ENCODE measurements at regions not wholly inside any gene's neighbourhood (a gene's known extent, or its start where the extent isn't known, plus 50 kb on each side); places are given as distances from the start of the nearest gene placed in this dataset.

DNA sequence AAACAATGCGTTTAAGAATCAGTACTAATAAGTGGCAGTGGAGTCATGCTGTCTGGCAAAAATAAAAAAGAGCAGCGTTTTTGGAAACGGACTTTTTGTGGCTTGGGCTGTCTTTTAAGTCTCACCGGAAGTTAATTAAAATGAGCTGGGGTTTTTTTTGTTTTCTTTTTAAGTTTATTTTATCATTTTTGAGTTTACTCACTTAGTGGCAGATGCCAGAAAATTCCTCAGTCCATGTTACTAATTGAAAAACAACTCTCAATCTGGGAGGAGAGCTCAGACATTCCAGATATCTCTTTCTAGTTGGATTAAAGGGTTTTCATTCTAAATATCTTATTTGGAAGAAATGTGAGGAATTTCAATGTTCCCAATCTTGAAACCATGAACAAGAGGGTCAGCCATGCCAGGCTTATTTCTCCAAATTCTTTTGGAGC is 133.8 kb upstream of the AGR3 start:
- in situ Hi-C loops (cut with HindIII; ENCODE audit: low sequenced_read_pairs) = no loop called here

DNA sequence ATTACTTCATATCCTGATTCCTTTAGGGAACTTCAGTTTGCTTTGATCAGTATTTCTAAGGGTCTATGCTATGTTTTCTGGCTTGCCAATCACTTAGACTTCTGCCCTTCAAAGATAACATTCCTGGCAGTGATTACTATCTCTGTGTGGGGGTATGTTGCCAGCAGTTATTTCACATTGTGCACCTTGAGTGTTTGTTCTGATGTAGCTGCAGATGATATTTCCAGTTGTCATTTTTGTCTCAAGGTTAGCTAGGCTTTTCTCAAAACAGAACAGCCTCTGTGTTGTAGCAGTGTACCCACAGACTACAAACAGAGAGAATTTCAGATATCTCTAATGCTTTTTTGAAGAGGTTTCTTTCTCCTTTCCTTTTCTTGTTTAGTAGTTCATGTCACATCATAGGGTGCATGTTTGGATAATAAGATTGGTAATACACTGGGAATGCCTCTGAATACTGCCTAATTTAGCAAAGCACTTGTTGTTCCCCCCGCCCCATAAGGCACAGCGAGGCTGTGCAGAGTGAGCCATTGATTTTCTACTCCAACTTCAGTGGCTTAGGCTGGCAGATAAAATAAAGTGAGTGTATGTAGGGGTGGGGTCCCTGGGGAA is 134.7 kb upstream of the AGR3 start:
- in situ Hi-C loops (cut with HindIII; ENCODE audit: low sequenced_read_pairs) = no loop called here

DNA sequence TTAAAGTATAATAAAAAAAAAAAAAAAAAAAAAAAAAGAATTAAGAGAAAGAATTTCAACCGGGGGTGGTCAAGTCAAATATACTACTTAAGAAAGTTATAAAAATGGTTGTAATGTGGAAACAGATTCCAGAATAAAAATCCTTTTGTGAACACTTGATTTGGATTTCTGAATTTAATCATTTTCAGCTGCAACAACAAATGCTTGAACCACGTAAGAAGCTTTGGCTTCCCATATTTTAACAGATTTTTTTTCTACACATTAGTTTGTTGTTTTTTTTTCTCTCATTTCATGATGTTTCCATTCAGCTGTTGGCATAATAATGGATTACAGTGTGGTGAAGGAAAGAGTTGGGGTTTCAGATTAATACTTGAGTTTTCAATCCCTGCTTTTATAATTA is 137.3 kb upstream of the AGR3 start:
- in situ Hi-C loops (cut with HindIII; ENCODE audit: low sequenced_read_pairs) = no loop called here

DNA sequence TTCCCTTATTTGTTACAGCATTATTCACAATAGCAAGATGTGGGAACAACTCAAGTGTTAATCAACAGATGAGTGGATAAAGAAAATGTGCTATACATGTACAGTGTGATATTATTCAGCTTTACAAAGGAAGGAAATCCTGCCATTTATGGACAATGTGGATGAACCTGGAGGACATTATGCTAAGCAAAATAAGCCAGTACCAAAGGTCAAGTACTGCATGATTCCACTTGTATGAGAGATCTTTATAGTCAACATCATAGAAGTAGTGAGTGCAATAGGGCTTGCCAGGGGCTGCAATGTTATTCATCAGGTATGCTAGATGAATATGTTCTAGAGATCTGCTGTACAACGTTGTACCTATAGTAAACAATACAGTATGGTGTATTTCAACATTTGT is 138.5 kb upstream of the AGR3 start:
- in situ Hi-C loops (cut with HindIII; ENCODE audit: low sequenced_read_pairs) = no loop called here

DNA sequence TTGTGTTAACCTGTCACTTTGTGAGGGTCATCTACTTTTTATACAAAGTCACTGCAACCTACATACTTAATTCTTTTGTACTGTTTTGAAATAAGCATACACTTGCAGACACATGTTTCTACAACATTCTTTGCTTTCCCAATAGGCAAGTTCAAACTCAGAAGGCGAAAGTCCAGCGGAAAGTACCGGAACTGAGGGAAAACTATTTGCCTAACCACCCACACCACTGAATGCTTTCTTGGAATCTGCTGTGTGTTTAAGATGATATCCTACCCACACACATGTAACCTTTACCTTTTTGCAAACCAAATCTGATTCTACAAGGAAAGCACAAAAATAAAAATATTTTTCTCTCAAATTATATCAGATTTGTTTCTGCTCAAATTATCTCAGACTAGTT is 139.4 kb upstream of the AGR3 start:
- in situ Hi-C loops (cut with HindIII; ENCODE audit: low sequenced_read_pairs) = no loop called here

DNA sequence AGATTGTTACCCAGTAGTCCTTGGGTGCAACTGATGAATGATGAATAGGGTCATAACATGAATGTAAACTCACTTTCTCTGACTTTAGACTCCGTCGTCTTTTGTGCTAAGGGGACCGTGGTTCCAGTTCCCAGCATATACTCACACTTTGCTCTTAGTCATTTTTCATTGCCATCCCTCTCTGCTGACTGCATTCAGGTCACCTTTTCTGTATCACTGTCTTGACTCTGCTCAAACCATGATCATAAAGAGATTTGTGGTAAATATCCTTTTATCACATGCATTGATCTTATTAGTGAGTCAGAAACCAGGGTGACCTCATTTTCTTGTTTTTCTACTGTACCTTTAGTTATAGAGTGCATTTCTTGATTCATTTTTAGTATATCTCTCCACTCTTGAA is 141.1 kb upstream of the AGR3 start:
- in situ Hi-C loops (cut with HindIII; ENCODE audit: low sequenced_read_pairs) = no loop called here

DNA sequence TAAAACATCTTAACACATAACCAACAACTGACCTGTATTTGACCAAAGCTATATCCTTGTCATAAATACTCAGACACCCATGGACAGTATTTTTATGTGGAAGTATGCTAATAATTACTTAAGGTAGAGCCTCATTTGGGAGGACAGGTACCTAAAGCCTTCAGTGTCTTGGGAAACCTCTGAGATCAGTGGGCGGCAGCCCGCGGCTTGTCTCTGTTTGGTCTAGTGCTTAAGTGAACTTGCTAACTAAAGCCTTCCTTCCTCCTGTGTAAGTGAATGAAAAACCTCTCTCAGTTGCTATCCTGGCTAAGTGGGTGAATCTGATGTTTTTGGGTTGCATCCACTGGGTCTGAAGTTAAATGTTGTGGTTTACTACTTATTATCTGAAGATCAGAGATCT is 144.5 kb upstream of the AGR3 start:
- in situ Hi-C loops (cut with HindIII; ENCODE audit: low sequenced_read_pairs) = no loop called here

DNA sequence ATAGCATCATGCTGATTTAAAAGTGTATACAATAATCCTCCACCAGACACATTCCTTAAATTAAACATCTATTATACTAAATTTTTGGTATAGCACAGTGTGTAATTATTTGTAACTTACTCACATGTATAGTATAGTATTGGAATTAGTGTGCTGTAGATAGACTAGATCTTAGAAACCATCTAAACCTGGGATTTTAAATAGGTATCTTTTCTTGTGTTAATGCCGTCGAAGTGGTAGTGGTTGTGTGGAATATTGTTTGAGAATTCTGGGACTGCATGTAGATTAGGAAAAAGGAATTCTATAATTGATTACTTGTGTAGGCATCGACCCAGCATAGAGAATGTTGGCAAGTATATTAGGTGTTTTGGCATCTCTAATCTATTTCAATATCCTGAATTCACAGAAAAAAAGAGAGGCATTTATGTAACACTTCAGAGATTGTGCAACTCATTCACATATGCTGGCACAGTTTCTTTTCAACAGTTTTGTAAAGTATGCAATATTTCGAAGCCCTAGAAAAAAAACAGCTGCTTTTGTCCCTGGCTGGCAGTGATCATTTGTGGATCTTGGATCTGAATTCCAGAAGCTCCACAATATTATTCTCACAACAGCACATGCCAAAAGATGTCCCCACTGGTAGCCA is 145.5 kb upstream of the AGR3 start:
- in situ Hi-C loops (cut with HindIII; ENCODE audit: low sequenced_read_pairs) = no loop called here

DNA sequence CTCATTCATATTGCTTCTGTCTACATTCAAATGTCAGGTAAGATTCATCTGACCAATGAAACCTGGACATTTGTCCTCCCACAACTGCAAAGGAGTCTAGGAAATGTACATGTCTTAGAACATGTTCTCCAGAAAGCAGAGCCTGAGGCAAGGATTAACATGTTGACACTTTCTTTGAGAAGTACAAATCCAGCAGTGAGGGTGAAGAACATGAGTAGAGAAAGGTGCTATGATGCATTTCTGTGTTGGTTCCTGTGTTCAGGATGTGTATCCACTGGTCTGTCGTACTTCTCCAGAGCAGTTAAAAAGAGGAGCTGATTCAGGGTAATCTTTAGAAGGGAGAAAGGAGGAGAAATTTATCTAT is 146.0 kb upstream of the AGR3 start:
- in situ Hi-C loops (cut with HindIII; ENCODE audit: low sequenced_read_pairs) = no loop called here

DNA sequence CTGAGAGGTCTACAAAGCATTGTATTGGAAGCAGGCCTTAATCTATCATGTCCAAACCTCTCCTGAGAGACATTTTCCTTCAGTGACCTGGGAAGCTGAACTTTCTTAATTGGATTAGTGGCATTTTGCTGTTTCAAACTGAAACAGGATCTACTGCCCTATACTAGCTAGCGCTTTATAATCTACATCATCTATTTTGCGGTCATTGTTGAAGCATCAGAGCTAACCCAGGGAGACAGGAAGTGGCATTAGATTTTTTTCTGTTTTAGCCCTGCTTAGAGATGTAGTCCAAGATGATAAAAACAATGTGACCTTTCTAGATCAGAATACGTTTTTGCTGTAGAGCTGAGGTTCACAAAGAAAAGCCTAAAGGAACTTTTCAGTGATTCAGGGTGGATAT is 147.4 kb upstream of the AGR3 start:
- in situ Hi-C loops (cut with HindIII; ENCODE audit: low sequenced_read_pairs) = no loop called here

DNA sequence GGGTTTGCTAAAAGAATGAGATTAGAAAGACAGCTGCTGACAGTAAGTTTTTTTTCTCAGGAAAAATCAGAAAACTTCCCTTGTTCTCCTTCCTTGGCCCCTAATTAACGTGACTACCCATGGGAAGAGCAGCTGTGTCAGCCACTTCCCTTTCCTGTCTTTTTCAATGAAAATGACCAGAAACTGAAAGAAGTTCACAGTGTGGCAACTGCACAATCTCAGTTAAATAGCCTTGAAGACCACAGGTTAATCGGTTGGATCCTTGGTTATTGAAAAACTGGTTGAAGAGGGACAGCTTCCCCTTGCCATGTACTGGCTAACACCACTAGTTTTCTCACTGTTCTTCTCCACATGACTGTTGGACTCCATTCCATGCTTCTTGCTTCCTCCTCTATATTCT is 148.8 kb upstream of the AGR3 start:
- in situ Hi-C loops (cut with HindIII; ENCODE audit: low sequenced_read_pairs) = no loop called here

DNA sequence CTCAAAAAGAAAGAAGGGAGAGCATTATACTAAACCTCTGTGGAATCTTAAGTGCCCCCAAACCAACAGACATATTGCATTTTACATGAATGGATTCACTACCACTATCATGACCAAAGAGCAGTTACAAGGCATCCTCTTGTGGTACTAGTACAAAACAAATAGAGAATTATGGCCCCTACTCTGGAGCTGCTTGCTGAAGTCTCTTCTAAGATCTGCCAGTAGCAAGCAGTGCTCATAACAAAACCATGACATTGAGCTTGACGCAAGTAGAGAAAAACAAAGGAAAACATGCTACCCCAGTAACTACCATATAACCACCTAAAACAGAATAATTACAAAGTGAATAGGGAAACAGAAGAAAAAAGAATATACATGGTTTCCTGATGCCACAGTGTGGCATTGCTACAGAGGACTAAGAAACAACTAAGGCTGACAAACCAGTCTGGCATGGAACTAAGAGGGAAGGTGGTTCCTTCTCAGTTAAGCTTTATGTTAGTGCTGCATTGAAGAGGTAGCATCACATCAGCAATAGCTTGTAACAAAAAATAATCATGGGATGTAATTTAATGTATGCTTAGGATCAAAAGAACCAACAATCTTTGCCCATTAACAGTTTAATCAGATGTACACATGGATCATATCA is 150.2 kb upstream of the AGR3 start:
- in situ Hi-C loops (cut with HindIII; ENCODE audit: low sequenced_read_pairs) = no loop called here

DNA sequence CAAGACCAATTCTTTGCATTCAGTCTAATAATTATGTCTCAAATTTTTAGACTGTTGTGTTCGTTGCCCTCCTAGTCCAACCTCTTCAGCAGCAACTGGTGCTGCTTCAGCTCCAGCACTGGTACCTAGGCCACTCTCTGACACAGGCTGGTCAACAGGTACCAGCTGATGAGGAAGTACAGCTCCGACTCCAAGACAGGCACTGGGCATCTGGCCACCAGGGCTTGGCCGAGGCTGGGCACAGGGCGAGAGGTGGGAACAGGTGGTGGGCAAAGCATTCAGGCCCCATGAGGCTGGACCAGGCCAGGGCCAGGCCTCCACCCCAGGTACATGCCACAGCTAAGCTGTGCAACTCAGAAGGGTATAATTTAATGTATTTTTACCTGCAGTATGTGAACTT is 151.5 kb upstream of the AGR3 start:
- in situ Hi-C loops (cut with HindIII; ENCODE audit: low sequenced_read_pairs) = no loop called here

DNA sequence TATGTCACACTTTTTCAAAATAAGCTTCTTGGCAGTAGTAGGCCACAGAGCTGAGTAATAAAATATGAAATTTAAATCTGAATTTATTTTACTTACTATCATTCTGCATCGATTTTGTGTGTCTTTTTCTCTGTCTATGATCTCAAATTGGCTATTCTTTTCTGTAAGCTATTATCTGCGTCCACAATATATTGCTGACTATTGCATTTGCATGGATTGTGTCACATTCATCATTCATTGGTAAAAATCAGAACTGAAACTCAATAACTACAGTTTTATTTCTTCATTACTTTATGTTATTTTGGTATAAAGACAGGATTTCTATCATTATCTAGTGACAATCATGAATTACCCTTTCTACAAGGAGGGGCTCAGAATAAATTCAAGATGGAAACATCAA is 154.8 kb upstream of the AGR3 start:
- in situ Hi-C loops (cut with HindIII; ENCODE audit: low sequenced_read_pairs) = no loop called here

DNA sequence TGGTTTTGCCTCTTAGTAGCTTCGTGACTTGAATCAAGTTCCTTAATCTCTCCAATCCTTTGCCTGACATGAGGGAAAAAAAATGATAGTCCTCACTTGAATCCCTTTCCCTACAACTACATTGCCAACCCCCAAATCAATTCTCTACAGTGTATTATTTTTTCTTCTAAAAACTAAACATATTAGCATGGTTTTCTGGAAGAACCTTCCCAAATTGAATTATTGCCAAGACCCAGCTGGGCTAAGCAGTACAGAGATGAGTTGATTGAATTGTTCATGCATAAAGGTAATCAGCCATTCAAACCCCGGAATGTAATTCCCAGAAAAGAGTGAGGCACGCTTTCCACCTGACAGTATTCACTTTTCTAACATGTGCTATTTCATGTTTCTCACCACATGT is 155.6 kb upstream of the AGR3 start:
- in situ Hi-C loops (cut with HindIII; ENCODE audit: low sequenced_read_pairs) = no loop called here

DNA sequence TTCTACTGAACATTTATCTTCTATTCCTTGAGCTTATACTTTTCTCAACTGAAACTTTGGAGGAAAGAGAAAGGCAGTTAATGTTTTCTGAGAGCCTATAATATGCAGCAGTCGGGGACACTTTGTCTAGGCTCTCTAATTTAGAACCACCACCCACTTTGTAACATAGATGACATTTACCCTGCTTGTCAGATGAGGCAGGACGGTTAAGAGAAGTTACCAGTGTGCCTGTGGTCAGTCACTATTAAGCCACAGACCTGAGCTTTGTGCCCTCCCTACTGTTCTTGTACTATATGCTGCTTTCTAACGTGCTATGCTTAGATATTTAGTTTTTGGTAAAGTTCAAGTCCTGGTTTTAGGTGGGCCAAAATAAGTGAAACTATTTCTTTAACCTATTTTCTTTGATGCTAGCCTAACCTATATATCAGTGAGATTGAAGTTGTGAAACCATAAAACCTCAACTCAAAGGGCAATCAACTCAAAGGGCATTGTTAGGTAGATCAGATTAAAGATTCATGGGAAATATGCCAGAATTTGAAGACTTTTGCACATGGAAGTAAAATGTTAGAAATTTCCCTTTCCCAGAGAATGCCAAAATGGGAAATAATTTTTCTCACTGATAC is 156.5 kb upstream of the AGR3 start:
- in situ Hi-C loops (cut with HindIII; ENCODE audit: low sequenced_read_pairs) = no loop called here

DNA sequence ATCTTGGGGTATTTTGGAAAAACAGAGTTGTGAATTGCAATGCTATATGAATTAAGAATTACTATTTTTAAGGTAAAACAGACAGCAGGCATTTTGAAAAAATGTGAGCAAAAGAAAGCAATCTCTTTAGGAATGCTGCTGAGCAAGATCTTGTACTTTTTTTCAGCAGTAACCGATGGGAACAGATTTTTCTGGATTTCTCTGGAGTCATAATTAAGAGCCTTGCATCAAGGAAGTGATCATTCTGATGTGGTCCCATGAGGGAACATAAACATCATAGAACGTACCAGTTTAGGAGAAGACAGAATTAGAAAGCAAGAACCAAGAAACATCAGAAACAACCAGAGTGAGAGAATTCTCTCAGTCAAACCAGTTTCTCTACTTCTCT is 157.0 kb upstream of the AGR3 start:
- in situ Hi-C loops (cut with HindIII; ENCODE audit: low sequenced_read_pairs) = no loop called here

DNA sequence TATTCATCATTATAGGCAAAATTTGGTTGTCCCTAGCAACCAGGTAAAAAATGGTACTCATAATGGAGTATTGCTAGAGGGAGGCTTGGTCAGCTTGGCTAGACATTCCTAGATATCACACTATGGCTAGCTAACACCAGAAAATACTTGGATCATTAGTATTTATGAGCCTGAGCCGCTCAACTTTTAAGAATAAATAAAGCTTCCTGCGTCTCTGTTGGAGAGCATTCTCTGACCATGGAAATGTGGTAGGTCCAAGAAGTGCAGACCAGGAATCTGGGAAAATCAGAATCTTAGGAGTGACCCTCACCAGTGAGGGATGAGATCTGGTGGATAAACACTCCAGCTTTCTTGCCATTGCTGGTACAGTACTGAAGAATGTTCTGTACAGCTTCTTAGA is 157.6 kb upstream of the AGR3 start:
- in situ Hi-C loops (cut with HindIII; ENCODE audit: low sequenced_read_pairs) = no loop called here

DNA sequence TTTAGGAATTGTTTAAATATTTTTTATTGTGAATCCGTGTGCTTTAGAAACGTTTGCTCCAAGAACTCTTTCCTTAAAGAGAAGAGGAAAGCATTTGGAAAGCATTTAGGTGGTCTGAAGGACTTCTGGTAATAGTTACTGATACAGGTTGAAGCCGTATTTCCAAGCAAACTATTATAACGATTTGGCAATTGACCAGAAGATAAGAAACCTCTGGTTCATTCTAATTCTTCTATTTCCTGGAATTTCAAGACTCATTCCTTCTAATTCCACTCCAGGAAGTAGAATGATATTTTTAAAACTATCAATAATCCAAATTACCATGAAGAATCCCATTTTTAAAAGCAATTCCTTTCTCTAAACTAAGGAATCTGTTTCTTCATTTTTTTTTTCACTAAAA is 158.9 kb upstream of the AGR3 start:
- in situ Hi-C loops (cut with HindIII; ENCODE audit: low sequenced_read_pairs) = no loop called here

DNA sequence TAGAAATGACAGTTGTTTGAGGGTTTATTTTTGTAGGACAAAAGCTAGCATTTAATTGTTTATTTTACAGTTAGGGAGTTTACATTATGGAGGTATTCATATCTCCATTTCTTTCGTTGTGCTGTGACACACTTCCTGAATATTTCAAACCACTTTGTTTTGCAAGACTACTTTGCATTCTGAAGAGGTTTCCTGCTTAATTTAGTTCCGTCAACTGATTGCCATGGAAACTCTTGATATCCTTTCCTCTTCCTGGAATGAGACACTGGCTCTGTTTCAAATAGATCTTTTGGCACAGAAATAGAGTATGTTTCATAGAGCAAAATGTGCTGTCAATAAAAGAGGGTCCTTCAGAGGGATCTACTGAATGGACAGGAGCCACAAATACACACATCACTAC is 159.5 kb upstream of the AGR3 start:
- in situ Hi-C loops (cut with HindIII; ENCODE audit: low sequenced_read_pairs) = no loop called here

DNA sequence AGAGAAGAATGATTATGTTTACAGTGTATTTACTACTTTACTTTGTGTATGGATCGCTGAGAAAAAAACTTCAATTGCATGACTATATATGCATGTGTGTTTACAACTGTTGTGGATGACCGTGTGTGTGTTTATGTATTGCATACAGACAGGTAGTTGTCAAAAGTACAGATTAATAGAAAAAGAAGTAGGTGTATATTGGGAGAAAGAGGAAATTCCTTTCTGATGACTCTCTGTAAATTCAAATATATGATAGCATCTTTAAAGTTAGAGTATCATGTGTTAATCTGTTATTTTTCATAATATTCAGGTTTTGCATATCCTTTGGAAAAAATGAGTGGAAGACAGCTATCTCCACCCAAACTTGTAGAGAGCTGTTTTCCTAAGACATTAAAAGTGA is 160.4 kb upstream of the AGR3 start:
- in situ Hi-C loops (cut with HindIII; ENCODE audit: low sequenced_read_pairs) = no loop called here
